ENCODE measurements at regions not wholly inside any gene's neighbourhood (a gene's known extent, or its start where the extent isn't known, plus 50 kb on each side); places are given as distances from the start of the nearest gene placed in this dataset.
"Not testable (repeated sequence)": the region's sequence is repeated elsewhere in the genome, so short reads cannot be mapped to it uniquely, and the experiment has no call there.

GRCh38 chrX:140034916-140035315, 69.6 kb upstream of the CXorf66 start:
- Histone ChIP-seq H3K27ac (ENCODE audit: low read depth in 1 of 2, low read length in 2 of 2) (no peak overlapping the region), H3K9ac (ENCODE audit: insufficient read depth, low read length, poor library complexity, severe bottlenecking) (no peak overlapping the region)
- H3K27ac Mint-ChIP-seq, result no peak overlapping the region

GRCh38 chrX:140022482-140022881, 57.2 kb upstream of the CXorf66 start:
- H3K36me3 ChIP-seq (replicated peaks in 1 of 2; ENCODE audit: control insufficient read depth in 1 of 2, insufficient read depth in 2 of 2, low read length in 2 of 2), result no peaks in the 10 kb centered on the region
- Mint-ChIP-seq H3K36me3 (no peaks in the 10 kb centered on the region), H3K4me3 (no peak overlapping the region), H3K9me3 (peaks cover 0 to under 1% (median 0%) of the 10 kb centered on the region in 7 donors), H3K27ac (no peak overlapping the region), H3K4me1 (no peaks in the 10 kb centered on the region), H3K27me3 (ENCODE audit: low read depth in 3 of 3) (peaks cover 0 to 2% (median 0%) of the 10 kb centered on the region in 3 donors)
- no peak overlapping the region for H3K9ac ChIP-seq (ENCODE audit: insufficient read depth, low read length, poor library complexity, severe bottlenecking)
- H3K4me3 ChIP-seq (replicated peaks in 1 of 3; ENCODE audit: low read depth in 2 of 3, low read length in 3 of 3), result no peak overlapping the region
- intact Hi-C loops (cut with micrococcal nuclease), result no loop called here
- no peaks in the 10 kb centered on the region for H3K4me1 ChIP-seq (ENCODE audit: control insufficient read depth in 1 of 2, insufficient read depth in 2 of 2, low read length in 2 of 2)
- no peak for TF ChIP-seq CTCF (IDR thresholded peaks at IDR 0.05)
- no peaks in the 10 kb centered on the region for H3K27me3 ChIP-seq (ENCODE audit: control insufficient read depth in 2 of 2, insufficient read depth in 2 of 2, low read length in 2 of 2)
- no peak for DNase-seq
- H3K4me2 ChIP-seq (replicated peaks; ENCODE audit: extremely low read depth, low read length, poor library complexity, severe bottlenecking), result no peak overlapping the region
- no peak overlapping the region for H3K27ac ChIP-seq (ENCODE audit: low read depth in 1 of 2, low read length in 2 of 2)
- no peak overlapping the region for H2AFZ ChIP-seq (ENCODE audit: insufficient read depth, low read depth, low read length, poor library complexity, severe bottlenecking)
- no peaks in the 10 kb centered on the region for H4K20me1 ChIP-seq (ENCODE audit: insufficient read depth, low read length)
- no peaks in the 10 kb centered on the region for H3K79me2 ChIP-seq (ENCODE audit: insufficient read depth, low read length)
- WGBS (ENCODE audit: insufficient coverage), result no CpG with 5 or more reads among the region's 1 CpG
- H3K9me3 ChIP-seq (replicated peaks in 1 of 2; ENCODE audit: control insufficient read depth in 1 of 2, insufficient read depth in 1 of 2, low read length in 2 of 2), result no peaks in the 10 kb centered on the region

More at GRCh38 chrX:140034916-140035315, 69.6 kb upstream of the CXorf66 start:
- Mint-ChIP-seq H3K4me1 (peaks cover 2% of the 10 kb centered on the region), H3K27me3 (ENCODE audit: low read depth in 3 of 3) (peaks cover 0 to 8% (median 6%) of the 10 kb centered on the region in 3 donors), H3K9me3 (peaks cover 0 to 13% (median 3%) of the 10 kb centered on the region in 7 donors), H3K4me3 (no peak overlapping the region), H3K36me3 (no peaks in the 10 kb centered on the region)
- Histone ChIP-seq H3K9me3 (replicated peaks in 1 of 2; ENCODE audit: control insufficient read depth in 1 of 2, insufficient read depth in 1 of 2, low read length in 2 of 2) (no peaks in the 10 kb centered on the region), H3K4me3 (replicated peaks in 1 of 3; ENCODE audit: low read depth in 2 of 3, low read length in 3 of 3) (no peak overlapping the region), H3K4me2 (replicated peaks; ENCODE audit: extremely low read depth, low read length, poor library complexity, severe bottlenecking) (no peak overlapping the region), H4K20me1 (ENCODE audit: insufficient read depth, low read length) (no peaks in the 10 kb centered on the region), H3K27me3 (ENCODE audit: control insufficient read depth in 2 of 2, insufficient read depth in 2 of 2, low read length in 2 of 2) (no peaks in the 10 kb centered on the region), H2AFZ (ENCODE audit: insufficient read depth, low read depth, low read length, poor library complexity, severe bottlenecking) (no peak overlapping the region), H3K79me2 (ENCODE audit: insufficient read depth, low read length) (no peaks in the 10 kb centered on the region), H3K36me3 (replicated peaks in 1 of 2; ENCODE audit: control insufficient read depth in 1 of 2, insufficient read depth in 2 of 2, low read length in 2 of 2) (no peaks in the 10 kb centered on the region), H3K4me1 (ENCODE audit: control insufficient read depth in 1 of 2, insufficient read depth in 2 of 2, low read length in 2 of 2) (no peaks in the 10 kb centered on the region)
- intact Hi-C loops (cut with micrococcal nuclease), result no loop called here
- TF ChIP-seq CTCF (IDR thresholded peaks at IDR 0.05), result peak; percentile 10
- no CpG with 5 or more reads among the region's 4 CpGs for WGBS (ENCODE audit: insufficient coverage)
- DNase-seq, result no peak

DNA sequence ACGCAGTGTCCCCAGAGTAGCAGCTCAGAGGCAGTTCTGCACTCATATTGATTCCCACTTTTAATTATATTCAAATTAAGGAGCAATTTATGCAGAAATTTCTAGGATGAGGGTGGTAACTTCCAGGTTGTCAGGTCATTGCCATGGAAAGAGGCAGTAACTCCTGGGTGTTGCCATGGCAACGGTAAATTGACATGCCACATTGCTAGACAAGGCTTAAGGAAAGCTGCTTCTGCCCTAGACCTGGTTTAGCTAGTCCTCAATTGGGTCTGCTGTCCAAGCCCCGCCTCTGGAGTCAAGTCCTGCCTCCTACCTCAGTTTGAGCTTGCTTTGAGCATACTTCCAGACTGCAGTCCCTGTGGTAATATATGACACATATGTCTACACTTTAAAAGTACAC, 53.8 kb upstream of the CXorf66 start:
- H3K4me1 Mint-ChIP-seq; H3K27ac ChIP-seq (ENCODE audit: low read depth in 1 of 2, low read length in 2 of 2); H3K9me3 ChIP-seq (replicated peaks in 1 of 2; ENCODE audit: control insufficient read depth in 1 of 2, insufficient read depth in 1 of 2, low read length in 2 of 2); H3K9ac ChIP-seq (ENCODE audit: insufficient read depth, low read length, poor library complexity, severe bottlenecking); H3K27me3 Mint-ChIP-seq (ENCODE audit: low read depth in 3 of 3); H3K27ac Mint-ChIP-seq; H3K36me3 Mint-ChIP-seq; H3K36me3 ChIP-seq (replicated peaks in 1 of 2; ENCODE audit: control insufficient read depth in 1 of 2, insufficient read depth in 2 of 2, low read length in 2 of 2); DNase-seq; H3K9me3 Mint-ChIP-seq; H3K4me1 ChIP-seq (ENCODE audit: control insufficient read depth in 1 of 2, insufficient read depth in 2 of 2, low read length in 2 of 2); H3K4me3 Mint-ChIP-seq; H3K79me2 ChIP-seq (ENCODE audit: insufficient read depth, low read length); H3K4me2 ChIP-seq (replicated peaks; ENCODE audit: extremely low read depth, low read length, poor library complexity, severe bottlenecking); H3K4me3 ChIP-seq (replicated peaks in 1 of 3; ENCODE audit: low read depth in 2 of 3, low read length in 3 of 3); H3K27me3 ChIP-seq (ENCODE audit: control insufficient read depth in 2 of 2, insufficient read depth in 2 of 2, low read length in 2 of 2); H2AFZ ChIP-seq (ENCODE audit: insufficient read depth, low read depth, low read length, poor library complexity, severe bottlenecking); H4K20me1 ChIP-seq (ENCODE audit: insufficient read depth, low read length); intact Hi-C loops (cut with micrococcal nuclease): not testable (repeated sequence)
- no CpG with 5 or more reads among the region's 3 CpGs for WGBS (ENCODE audit: insufficient coverage)

Data from CD14-positive monocyte (primary cell).